ENCODE measurements at regions not wholly inside any gene's neighbourhood (a gene's known extent, or its start where the extent isn't known, plus 50 kb on each side); places are given as distances from the start of the nearest gene placed in this dataset.

GRCh38 chr5:155068616-155069100 lies 55.1 kb downstream of the KIF4B start:
- no peak for DNase-seq (ENCODE audit: low read depth in 2 of 2, low spot score in 1 of 2)

GRCh38 chr5:155069961-155070360 lies 56.4 kb downstream of the KIF4B start:
- no peak for DNase-seq (ENCODE audit: low read depth in 2 of 2, low spot score in 1 of 2)

GRCh38 chr5:155070781-155071180 lies 57.2 kb downstream of the KIF4B start:
- no peak for DNase-seq (ENCODE audit: low read depth in 2 of 2, low spot score in 1 of 2)

GRCh38 chr5:155076379-155076778 lies 62.8 kb downstream of the KIF4B start:
- no peak for DNase-seq (ENCODE audit: low read depth in 2 of 2, low spot score in 1 of 2)

- no peak for DNase-seq (ENCODE audit: low read depth in 2 of 2, low spot score in 1 of 2)
These were observed 66.1 kb downstream of the KIF4B start for GRCh38 chr5:155079698-155080097.

GRCh38 chr5:155080721-155081120 lies 67.2 kb downstream of the KIF4B start:
- no peak for DNase-seq (ENCODE audit: low read depth in 2 of 2, low spot score in 1 of 2)

GRCh38 chr5:155081618-155082017 lies 68.1 kb downstream of the KIF4B start:
- DNase-seq (ENCODE audit: low read depth in 2 of 2, low spot score in 1 of 2) = no peak

- DNase-seq (ENCODE audit: low read depth in 2 of 2, low spot score in 1 of 2) = no peak
These were observed 68.8 kb downstream of the KIF4B start for GRCh38 chr5:155082401-155082800.

GRCh38 chr5:155085282-155085989 lies 71.9 kb downstream of the KIF4B start:
- no peak for DNase-seq (ENCODE audit: low read depth in 2 of 2, low spot score in 1 of 2)

GRCh38 chr5:155087036-155087435 lies 73.5 kb downstream of the KIF4B start:
- DNase-seq (ENCODE audit: low read depth in 2 of 2, low spot score in 1 of 2) = no peak

- no peak for DNase-seq (ENCODE audit: low read depth in 2 of 2, low spot score in 1 of 2)
These were observed 75.3 kb downstream of the KIF4B start for GRCh38 chr5:155088811-155089210.

GRCh38 chr5:155089643-155090042 lies 76.1 kb downstream of the KIF4B start:
- no peak for DNase-seq (ENCODE audit: low read depth in 2 of 2, low spot score in 1 of 2)

GRCh38 chr5:155091063-155091648 lies 77.6 kb downstream of the KIF4B start:
- no peak for DNase-seq (ENCODE audit: low read depth in 2 of 2, low spot score in 1 of 2)

- DNase-seq (ENCODE audit: low read depth in 2 of 2, low spot score in 1 of 2) = no peak
These were observed 78.5 kb downstream of the KIF4B start for GRCh38 chr5:155091768-155092717.

- DNase-seq (ENCODE audit: low read depth in 2 of 2, low spot score in 1 of 2) = no peak
These were observed 80.9 kb downstream of the KIF4B start for GRCh38 chr5:155094455-155094854.

GRCh38 chr5:155097995-155098394 lies 84.4 kb downstream of the KIF4B start:
- no peak for DNase-seq (ENCODE audit: low read depth in 2 of 2, low spot score in 1 of 2)

- DNase-seq (ENCODE audit: low read depth in 2 of 2, low spot score in 1 of 2) = no peak
These were observed 84.9 kb downstream of the KIF4B start for GRCh38 chr5:155098433-155098832.

- no peak for DNase-seq (ENCODE audit: low read depth in 2 of 2, low spot score in 1 of 2)
These were observed 88.1 kb downstream of the KIF4B start for GRCh38 chr5:155101697-155102096.

GRCh38 chr5:155103146-155103545 lies 89.6 kb downstream of the KIF4B start:
- DNase-seq (ENCODE audit: low read depth in 2 of 2, low spot score in 1 of 2) = no peak

GRCh38 chr5:155104441-155104840 lies 90.9 kb downstream of the KIF4B start:
- DNase-seq (ENCODE audit: low read depth in 2 of 2, low spot score in 1 of 2) = no peak

GRCh38 chr5:155106221-155106620 lies 92.7 kb downstream of the KIF4B start:
- DNase-seq (ENCODE audit: low read depth in 2 of 2, low spot score in 1 of 2) = no peak

- no peak for DNase-seq (ENCODE audit: low read depth in 2 of 2, low spot score in 1 of 2)
These were observed 100.3 kb downstream of the KIF4B start for GRCh38 chr5:155113888-155114287.

Measured in stimulated activated CD8-positive, alpha-beta memory T cell treated with anti-CD3 and anti-CD28 coated beads, Interleukin-4, amount 100 ng/mL, for 4 hours (primary cell).